COR-L47 (cell line): ENCODE measurements at regions not wholly inside any gene's neighbourhood (a gene's known extent, or its start where the extent isn't known, plus 50 kb on each side); places are given as distances from the start of the nearest gene placed in this dataset.

Experiments
- DNase-seq: peaks from one replicate; lab custom pipeline; 2025; lab: John Stamatoyannopoulos, UW

DNA sequence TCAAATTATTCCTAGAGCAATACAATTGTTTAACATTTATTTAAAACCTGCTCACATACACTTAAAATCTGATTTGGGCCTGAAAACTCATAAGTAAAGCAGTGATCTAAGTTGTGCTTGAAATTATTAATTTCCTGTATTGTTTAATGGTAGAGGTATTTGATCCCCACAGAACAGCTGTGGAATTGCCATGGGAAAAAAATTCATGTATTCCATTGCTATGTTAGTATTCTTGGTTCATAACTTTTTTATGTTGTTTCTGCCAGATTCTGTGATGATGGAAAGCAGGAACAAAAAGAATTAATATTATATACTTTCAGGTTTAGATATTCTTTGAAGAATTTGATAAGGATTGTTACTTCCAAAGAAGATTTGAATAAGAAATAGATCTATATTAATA lies 831.5 kb upstream of the NR2F2 start:
- no peak for DNase-seq

DNA sequence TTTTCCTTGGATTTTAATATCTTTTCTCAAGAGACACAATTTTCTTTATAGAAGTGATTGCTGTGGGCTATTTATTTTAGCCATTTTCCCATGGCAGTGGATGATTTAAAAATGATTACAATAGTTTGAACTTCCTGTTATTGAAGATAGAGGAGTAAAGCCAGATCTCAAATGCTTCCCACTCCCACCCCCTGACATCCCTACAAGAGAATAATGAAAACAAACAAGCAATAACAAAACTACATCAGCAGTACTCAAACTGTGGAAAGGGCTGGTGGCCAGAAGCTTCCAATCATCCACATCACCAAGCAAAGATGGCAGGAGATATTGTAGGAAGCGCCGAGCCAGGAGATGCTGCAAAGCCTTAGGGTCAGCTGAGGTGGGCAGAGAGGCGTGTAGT lies 831.1 kb upstream of the NR2F2 start:
- DNase-seq, result no peak

DNA sequence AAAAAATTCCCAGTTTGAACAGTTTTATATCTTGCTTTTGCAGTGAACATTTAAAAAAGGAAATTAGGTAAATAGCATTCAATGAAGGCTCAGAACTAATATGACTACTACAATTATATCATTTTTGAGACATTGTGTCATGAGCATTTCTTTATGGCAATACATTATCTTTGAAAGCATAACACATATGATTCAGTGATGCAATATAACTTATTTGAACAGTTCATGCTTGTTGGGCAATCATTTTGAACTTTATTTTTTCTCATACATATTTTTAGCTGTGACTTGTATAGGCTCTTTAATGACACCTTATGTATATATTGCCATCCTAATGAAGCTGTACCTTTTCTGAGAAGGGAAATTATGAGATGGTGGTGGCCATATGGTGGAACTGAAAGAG lies 828.6 kb upstream of the NR2F2 start:
- DNase-seq, result no peak

DNA sequence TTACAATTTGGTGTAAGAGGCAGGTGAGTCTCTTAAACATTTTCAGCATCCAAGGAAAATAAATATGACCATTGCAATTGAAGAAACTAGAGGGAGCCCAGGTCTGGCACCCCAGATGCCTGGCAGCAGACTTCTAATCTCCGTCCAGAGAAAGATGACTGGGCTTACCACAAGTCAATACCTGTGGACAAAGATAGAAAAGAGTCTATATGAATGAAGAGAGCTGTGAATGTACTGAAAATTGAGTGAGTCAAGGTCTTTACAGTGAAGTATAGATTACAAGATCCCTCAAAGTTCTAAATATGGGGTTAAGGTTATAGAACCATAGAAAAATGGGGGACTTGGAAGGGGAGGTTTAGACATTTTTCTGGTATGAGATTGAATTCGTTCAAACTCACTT lies 827.4 kb upstream of the NR2F2 start:
- DNase-seq, result no peak

DNA sequence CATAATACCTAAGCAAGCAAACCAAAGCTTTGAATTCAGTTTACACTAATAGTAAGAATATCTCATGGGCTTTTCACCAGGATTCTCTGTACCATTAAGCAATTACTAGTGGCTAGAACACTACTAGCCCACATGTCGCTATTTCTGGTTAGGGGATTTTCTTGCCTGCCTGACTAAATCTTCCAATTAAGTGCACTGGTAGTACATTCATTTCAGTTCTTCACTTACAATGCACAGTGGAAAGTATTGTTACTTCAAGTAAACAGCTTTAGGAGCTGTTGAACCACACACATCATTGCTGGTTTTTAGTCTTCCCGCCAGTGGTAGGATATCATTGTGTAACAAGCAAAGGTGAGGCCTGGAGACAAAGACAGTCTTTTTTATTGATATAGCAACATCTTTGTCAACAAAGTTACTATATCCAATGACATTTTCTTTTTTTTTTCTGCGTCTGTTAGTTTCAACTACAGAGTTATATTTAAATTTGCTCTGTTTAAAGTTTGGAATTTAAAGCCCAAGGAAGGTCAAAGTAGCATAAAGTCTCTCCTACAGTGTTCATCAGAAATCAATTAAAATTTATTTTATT lies 826.8 kb upstream of the NR2F2 start:
- DNase-seq, result no peak

DNA sequence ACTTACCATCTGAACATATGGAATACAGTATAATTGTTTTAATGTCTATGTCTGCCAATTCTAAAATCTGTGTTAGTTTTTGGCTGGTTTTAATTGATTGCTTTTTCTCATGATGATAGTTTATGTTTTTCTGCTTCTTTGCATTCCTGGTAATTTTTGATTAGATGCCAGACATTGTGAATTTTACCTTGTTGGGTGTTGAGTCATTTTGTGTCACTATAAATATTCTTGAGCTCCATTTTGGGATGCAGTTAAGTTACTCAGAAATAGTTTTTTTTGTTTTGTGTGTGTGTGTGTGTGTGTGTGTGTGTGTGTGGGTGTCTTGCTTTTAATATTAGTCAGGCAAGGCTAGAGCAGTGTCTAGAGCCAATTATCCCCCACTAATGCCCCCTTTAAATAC lies 818.8 kb upstream of the NR2F2 start:
- DNase-seq, result no peak

DNA sequence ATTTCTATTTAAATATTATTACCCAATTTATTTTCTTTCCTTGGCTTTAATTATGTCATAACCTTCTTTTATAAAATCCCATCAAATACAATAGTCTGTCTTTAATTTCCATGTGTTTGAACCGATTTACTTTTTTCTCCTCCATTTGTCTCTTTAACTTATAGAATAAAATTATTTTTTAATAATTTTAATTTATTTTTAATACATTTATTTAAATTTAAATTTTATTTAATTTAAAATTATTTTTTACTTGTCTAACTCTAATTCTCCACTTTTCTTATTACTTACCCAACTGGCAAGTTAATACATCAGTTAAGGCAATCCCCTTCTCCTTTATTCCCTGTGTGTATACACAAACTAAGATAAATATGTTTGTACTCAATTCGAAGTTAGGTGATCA lies 817.6 kb upstream of the NR2F2 start:
- DNase-seq, result no peak

DNA sequence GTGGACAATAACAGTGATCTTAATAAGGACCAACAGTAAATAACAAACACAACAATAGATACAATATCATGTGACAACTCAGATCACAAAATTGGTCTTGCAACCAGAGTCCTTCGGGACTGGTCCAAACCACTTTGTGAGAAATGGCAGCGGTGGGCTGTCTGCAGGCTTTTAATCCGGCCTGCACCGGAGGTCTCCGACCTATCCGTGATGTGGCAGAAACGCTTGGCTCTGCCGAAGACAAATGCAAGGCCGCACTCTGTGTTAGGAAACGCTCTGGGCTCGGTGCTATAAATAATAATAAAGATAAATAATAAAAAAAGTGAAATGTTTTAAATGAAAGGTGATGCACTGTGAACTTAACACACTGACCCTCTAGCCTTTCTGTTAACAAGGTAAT lies 810.6 kb upstream of the NR2F2 start:
- no peak for DNase-seq

DNA sequence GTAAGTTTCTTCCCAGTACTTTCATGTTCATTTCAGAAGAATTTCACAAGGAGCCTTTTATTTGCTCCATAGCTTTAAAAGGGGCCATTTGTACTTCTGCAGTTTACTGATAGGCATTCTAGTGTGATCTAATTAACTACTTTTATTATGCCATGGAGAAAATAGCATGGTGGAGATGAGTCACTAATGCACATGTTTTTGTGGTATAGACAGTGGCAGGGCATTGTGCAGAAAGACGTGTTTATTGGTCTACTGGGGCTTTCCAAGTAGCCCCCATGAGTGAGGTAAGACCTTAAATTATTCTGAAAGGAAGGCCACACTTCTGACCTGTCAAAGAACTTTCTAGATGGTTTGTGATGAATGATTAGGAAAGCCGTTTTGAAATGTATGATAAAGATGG lies 810.0 kb upstream of the NR2F2 start:
- no peak for DNase-seq

DNA sequence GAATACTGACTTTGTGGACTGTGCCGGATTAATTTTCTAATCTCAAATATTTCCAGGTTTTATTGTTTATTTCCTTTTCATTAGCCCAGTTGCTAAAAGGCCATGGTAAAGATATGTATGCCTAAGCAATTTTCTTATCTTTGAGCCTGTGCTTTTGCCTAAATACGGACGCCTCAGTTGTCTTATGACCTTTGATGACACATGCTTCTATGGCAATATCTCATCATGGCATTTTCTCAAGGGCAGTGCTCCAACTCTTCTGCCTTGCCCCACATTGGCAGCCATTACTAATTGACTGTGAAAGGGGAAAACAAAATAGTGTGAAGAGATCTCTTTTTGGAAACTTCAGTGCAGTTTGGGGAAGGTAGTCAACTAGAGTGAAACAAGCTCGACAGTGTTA lies 809.6 kb upstream of the NR2F2 start:
- no peak for DNase-seq

DNA sequence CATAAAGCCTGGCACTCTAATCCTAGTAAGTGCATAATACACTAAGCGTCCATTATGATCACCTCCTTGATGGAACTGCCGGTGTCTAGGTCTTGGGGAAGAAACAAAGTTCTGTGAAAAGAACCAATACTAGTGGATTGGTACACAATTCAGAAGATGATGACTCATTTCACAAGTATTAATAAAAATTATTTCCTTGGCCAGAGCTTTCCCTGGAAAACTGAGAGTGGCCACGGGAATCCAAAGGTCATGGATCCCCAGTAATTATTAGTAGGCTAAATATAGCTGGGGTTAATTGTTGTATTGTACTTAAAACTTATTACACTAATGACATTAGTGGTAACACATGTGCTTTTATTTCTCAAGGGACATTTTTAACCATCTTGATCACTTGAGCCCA lies 808.0 kb upstream of the NR2F2 start:
- DNase-seq, result no peak

DNA sequence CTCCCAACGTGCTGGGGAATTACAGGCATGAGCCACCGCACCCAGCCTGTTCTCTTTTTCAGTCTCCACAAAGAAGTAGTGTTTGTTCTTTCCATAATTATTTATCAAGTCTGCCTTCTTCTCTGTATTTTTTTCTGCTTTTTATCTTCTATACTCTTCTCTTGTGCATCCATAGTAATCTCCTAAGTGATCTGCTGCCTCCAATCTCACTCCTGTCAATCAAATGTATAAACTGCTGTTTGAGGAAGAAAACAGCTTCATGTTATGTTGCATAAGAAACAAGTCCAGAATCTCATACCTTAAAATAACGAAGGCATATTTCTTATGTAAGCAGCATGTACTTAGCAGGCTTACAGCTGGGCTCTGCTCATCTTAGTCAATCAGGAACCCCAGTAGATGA lies 801.6 kb upstream of the NR2F2 start:
- no peak for DNase-seq

DNA sequence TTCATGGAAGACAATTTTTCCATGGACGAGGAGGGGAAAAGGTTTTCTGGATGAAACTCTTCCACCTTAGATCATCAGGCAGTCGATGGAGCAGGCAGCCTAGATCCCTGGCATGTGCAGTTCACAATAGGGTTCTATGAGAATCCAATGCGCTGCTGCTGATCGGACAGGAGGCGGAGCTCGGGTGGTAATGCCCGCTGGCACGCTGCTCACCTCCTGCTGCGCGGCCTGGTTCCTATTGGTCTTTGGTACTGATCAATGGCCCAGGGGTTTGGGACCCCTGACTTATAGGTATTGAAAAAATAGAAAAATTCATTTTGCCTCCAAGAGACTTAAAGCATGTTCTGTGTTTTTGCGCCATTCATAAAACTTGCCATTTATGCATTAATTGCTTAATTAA lies 793.9 kb upstream of the NR2F2 start:
- DNase-seq, result no peak

DNA sequence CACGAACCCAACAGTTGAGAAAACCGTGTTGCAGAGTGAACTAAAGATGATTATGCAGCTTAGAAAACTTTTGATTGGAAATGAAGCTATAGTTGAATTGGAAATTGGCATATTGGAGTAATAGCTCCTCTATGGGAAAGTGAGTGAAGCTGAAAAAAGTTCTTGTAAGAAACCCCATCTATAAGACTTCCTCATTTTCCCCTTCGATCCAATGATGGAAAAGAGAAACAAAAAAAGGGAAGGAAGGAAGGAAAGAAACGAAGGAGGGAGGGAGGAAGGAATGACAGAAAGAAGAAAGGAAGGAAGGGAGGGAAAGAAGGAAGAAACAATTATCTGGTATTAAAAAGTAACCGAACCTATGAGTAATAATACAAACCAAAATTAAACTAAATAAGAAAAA lies 791.8 kb upstream of the NR2F2 start:
- DNase-seq, result no peak

DNA sequence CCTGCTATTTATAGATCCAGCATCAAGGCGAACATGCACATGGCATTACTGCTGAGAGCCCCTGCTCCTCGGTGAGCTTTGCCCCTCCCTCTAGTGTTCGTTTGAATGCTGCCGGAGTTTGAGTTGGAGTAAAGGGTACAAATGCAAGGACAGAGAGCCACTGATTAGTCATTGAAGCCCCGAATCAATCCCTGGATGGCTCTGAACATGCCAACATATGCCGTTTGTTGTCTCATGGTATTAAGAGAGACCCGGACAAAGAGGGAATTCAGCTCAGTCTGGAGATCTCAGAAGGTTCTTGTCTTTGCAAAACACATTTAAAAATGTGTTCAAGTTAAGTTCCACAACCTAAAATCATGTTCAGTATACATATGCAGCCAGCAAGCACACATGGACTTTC lies 789.2 kb upstream of the NR2F2 start:
- DNase-seq, result no peak

DNA sequence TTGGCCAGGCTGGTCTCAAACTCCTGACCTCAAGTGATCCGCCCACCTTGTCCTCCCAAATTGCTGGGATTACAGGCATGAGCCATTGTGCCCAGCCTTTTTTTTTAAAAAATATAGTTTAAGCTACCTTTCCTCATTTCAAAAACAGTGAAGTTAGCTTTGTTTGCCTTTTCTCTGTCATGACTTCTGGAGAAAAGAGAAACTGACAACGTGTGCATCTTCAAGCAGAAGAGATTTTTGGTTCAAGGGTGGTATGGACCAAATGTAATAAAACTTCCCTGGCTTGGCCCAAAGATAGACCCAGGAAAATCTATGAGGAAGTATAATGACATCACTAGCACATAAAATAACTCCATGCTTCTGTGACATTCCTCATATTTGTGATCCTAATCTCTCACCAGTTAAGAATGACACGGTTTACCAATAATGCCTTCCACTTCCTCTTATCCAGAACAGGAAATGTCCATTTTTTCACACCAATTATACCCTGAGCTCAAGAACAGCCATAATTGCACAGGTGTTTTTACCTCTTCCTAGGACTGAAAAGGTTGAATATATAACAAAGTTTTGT lies 781.2 kb upstream of the NR2F2 start:
- no peak for DNase-seq

DNA sequence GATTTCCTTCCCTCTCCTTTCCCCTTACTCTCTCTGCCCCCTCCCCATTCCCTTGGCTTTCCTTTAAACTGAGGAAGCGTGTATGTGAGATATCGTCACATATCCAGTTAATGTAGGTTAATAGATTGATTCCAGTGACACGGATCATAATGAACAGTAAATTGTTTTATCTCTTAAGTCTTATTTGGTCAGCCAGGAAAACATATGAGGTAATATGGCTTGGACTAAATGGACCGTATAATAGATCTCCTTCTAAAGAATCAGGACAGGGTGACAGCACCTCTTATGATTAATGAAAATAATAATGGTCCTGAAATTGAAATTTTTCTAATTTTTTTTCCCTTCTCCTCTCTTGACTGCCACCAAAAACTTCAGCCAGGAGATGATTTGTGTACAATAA lies 779.8 kb upstream of the NR2F2 start:
- no peak for DNase-seq

DNA sequence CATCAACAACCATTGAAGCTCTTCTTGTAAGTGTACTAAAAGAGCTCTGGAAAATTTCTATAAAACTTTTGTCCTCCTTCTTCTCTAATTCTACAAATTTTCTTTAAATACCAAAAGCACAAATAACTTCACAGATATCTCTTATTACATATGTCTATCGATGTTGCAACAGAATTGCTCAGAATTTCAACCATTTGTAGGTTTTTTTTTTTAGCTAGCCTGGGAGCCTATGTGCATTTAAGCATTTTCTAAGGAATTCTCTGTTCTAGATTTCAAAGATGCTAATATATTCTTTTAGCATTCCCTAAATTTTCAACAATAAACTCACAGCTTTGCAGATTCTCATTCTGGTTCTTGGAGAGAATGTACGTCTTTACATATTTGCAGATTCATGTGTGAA lies 774.3 kb upstream of the NR2F2 start:
- DNase-seq, result no peak

DNA sequence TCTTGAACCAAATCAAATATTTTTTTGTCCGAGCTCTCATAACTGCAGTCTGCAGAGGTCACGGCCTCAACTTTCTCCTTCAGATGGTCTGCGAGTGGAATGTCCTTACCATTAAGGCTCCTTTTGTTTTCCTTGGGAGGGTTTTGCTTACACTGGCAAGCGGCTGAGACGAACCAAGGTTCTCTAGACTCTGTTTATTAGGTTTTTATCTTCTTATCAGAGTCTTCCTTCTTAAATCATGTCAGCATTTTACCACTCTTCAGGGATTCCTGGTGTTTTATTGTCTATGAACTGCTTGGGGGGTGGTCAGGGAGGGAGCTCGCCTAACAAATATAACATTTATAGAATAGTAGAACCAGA lies 773.7 kb upstream of the NR2F2 start:
- DNase-seq, result no peak

DNA sequence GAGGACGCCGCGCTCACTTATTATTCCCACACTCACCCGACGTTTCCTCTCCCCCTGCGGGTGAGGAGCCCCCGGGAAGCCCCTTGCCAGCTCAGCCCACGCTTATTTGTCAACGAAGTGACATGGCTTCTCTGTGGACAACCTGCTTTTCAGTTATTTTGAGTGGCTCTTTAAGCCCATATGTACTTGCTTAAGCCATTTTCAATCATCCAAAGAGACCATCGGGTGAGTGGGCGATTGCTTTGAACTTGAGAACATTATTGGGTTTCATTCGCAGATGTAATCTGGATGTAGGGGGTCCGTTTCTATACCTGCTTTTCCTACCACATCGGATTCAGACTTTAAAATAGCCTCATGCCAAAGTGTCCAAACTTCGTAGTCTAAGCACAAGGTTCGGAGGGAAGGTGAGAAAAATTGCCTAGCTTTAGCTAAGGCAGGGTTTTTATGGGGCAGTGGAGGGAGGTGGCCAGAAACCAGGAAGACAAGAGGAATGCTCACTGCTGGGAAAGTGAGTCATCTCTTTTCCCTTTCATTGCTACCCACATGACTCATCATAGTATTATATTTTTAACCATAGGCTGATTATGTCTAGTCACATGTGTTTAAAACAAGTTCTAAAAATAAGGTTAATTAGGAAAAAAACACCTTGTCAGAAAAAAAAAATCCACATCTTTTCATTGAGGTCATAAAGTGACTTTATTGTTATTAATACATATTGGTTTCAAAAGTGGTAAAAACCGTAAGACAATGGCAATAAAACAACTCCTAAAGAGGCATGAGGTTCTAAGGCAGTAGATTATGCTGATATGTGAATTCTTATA lies 773.1 kb upstream of the NR2F2 start:
- DNase-seq, result no peak

DNA sequence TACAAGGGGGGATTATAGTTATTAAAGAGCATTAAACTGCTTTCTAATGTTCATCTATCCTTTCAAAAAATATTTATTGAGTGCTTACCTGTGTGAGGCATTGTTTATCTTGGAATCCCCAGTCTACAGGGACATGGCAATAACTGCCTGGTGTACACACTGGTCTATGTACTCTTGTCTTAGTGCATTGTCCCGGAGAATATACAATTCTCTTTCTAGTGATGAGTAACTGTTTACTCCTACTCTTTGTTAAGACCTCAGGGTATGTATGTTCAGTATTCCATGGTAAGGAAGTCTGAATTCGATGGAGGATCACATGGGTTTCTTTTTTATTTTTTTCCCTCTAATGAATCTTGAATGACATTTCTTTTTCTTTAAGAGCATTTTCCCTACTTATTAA lies 772.4 kb upstream of the NR2F2 start:
- no peak for DNase-seq

DNA sequence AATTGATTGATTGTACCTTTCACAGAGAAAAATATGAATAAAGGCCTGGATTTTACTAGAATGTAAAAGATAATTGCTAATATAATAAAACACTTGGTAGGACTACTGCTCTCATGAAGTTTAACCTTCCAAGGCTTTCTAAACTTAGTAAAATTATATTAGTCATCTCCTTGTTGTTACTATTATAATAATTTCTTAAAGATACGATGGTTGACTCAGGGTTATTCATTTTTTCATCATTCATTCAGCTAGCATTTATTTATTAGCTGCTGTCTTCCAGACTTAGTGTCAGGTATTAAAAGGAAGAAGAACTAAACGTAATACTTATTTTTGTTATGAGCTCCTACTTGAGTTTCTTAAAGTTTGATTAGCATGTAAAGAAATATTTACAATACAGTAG lies 771.6 kb upstream of the NR2F2 start:
- DNase-seq, result no peak

DNA sequence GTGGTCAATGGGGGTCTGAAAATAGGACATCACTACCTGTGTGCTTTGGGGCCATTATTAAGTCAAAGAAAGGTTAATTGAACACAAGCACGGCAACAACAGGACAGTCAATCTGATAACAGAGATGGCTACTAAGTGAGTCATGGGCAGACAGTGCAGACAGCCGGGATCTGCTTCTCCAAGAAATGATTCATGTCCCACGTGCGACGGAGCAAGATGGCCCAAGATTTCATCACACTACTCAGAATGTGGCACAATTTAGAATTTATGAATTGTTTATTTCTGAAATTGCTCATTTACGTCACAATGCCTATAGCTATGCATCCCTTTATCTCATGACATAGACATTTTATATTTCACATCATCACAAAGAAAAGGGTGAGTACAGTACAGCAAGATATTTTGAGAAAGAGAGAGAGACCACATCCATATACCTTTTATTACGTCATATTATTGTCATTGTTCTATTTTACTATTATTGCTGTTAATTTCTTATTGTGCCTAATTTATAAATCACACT lies 770.6 kb upstream of the NR2F2 start:
- DNase-seq, result no peak

DNA sequence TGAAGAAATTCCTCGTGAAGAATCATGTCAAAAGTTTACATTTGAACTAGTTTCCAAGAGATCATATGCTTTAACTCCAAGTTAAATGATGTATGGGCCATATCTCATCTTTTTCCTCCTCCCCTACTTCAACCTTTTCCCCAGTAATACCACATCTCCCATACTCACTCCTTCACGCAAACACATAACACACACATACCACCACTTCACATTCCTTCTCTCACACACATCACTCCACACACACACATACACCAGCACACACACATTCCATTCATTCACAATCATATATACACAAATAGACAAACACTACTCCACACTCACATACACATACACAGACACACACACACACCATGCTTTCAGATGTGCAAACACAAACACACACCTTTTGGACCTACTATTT lies 769.0 kb upstream of the NR2F2 start:
- no peak for DNase-seq
